Liver (tissue), 8 donors: ENCODE measurements at regions not wholly inside any gene's neighbourhood (a gene's known extent, or its start where the extent isn't known, plus 50 kb on each side); places are given as distances from the start of the nearest gene placed in this dataset.

Experiments
- DNase-seq: peaks from one replicate; pipeline ENCODE4 v3.0.0-alpha.2; 2017; ENCODE audit warnings: low spot score
- H3K27ac ChIP-seq, 2 donors: one replicate each; pipeline ENCODE4 v1.7.0; 2013; ENCODE audit warnings: inconsistent platforms in 2 of 2, low read length in 2 of 2, control low read depth in 1 of 2, low read depth in 1 of 2, mild to moderate bottlenecking in 1 of 2
- H3K27me3 ChIP-seq, 4 donors: one replicate each; pipeline versions ENCODE4 v1.6.1 to v1.7.0; 2013; ENCODE audit warnings: low read length in 3 of 4, inconsistent platforms in 1 of 4, mild to moderate bottlenecking in 1 of 4, moderate library complexity in 1 of 4; ENCODE audit not compliant: control insufficient read depth in 4 of 4, insufficient read depth in 4 of 4
- H3K36me3 ChIP-seq, 4 donors: one replicate each; pipeline versions ENCODE4 v1.6.1 to v1.7.0; 2013; ENCODE audit warnings: low read length in 3 of 4, mild to moderate bottlenecking in 3 of 4, low read depth in 1 of 4, moderate library complexity in 1 of 4; ENCODE audit not compliant: control insufficient read depth in 4 of 4, insufficient read depth in 3 of 4
- H3K4me1 ChIP-seq, 4 donors: one replicate each; pipeline versions ENCODE4 v1.6.1 to v1.7.0; 2013; ENCODE audit warnings: low read length in 3 of 4, mild to moderate bottlenecking in 3 of 4, moderate library complexity in 1 of 4; ENCODE audit not compliant: control insufficient read depth in 4 of 4, insufficient read depth in 4 of 4
- H3K4me3 ChIP-seq, 3 donors: one replicate each; pipeline versions ENCODE4 v1.6.1 to v1.7.0; 2013; ENCODE audit warnings: low read length in 3 of 3, control low read depth in 1 of 3, low read depth in 1 of 3, mild to moderate bottlenecking in 1 of 3
- H3K9ac ChIP-seq, 2 donors: one replicate each; pipeline ENCODE4 v1.7.0; 2013; ENCODE audit warnings: low read length in 2 of 2, mild to moderate bottlenecking in 2 of 2, moderate library complexity in 2 of 2, control low read depth in 1 of 2, low read depth in 1 of 2
- H3K9me3 ChIP-seq, 4 donors: one replicate each; pipeline versions ENCODE4 v1.6.1 to v1.7.0; 2013; ENCODE audit warnings: low read length in 3 of 4; ENCODE audit not compliant: control insufficient read depth in 4 of 4
- ATF3 ChIP-seq: IDR thresholded peaks from 2 replicates; pipeline ENCODE4 v1.6.1; 2016; ENCODE audit warnings: antibody characterized with exemption
- CTCF ChIP-seq: fragments of 150-350 bp; IDR thresholded peaks from 2 replicates; pipeline ENCODE4 v1.5.1; 2017; ENCODE audit warnings: improper control_type of control experiment, low read depth, low read length; ENCODE audit not compliant: missing input control
- EGR1 ChIP-seq, 2 donors: IDR thresholded peaks; 2 replicates each; pipeline ENCODE4 v1.6.1; 2016 to 2018; ENCODE audit warnings: antibody characterized with exemption in 2 of 2, low read depth in 2 of 2
- FOXA1 ChIP-seq: IDR thresholded peaks from 2 replicates; pipeline ENCODE4 v1.6.1; 2016; ENCODE audit warnings: antibody characterized with exemption
- FOXA2 ChIP-seq: IDR thresholded peaks from 2 replicates; pipeline ENCODE4 v1.6.1; 2016; ENCODE audit warnings: antibody characterized with exemption
- GABPA ChIP-seq, 2 donors: IDR thresholded peaks in 1 of 2; conservative IDR thresholded peaks in 1 of 2; 2 replicates each; pipeline ENCODE4 v1.6.1; 2016; ENCODE audit warnings: antibody characterized with exemption in 2 of 2, mild to moderate bottlenecking in 1 of 2, moderate library complexity in 1 of 2
- HNF4A ChIP-seq, 2 donors: conservative IDR thresholded peaks; 2 replicates each; pipeline ENCODE4 v1.6.1; 2016; ENCODE audit warnings: antibody characterized with exemption in 2 of 2, mild to moderate bottlenecking in 2 of 2
- JUND ChIP-seq, 2 donors: IDR thresholded peaks; 2 replicates each; pipeline ENCODE4 v1.6.1; 2016; ENCODE audit warnings: antibody characterized with exemption in 2 of 2
- MAX ChIP-seq: IDR thresholded peaks from 2 replicates; pipeline ENCODE4 v1.6.1; 2016; ENCODE audit warnings: antibody characterized with exemption
- NR2F2 ChIP-seq: IDR thresholded peaks from 2 replicates; pipeline ENCODE4 v1.6.1; 2016; ENCODE audit warnings: antibody characterized with exemption
- RAD21 ChIP-seq, 2 donors: IDR thresholded peaks; 2 replicates each; pipeline ENCODE4 v1.6.1; 2016; ENCODE audit warnings: antibody characterized with exemption in 2 of 2, mild to moderate bottlenecking in 2 of 2
- REST ChIP-seq: IDR thresholded peaks from 2 replicates; pipeline ENCODE4 v1.6.1; 2016; ENCODE audit warnings: antibody characterized with exemption, mild to moderate bottlenecking
- RXRA ChIP-seq, 2 donors: IDR thresholded peaks; 2 replicates each; pipeline ENCODE4 v1.6.1; 2017 to 2018; ENCODE audit warnings: antibody characterized with exemption in 2 of 2, mild to moderate bottlenecking in 1 of 2
- SP1 ChIP-seq: IDR thresholded peaks from 2 replicates; pipeline ENCODE4 v1.6.1; 2018; ENCODE audit warnings: antibody characterized with exemption, mild to moderate bottlenecking
- TAF1 ChIP-seq: conservative IDR thresholded peaks from 2 replicates; pipeline ENCODE4 v1.6.1; 2016; ENCODE audit warnings: antibody characterized with exemption, mild to moderate bottlenecking
- YY1 ChIP-seq: IDR thresholded peaks from 2 replicates; pipeline ENCODE4 v1.6.1; 2016; ENCODE audit warnings: antibody characterized with exemption, mild to moderate bottlenecking
- ZBTB33 ChIP-seq: IDR thresholded peaks from 2 replicates; pipeline ENCODE4 v1.6.1; 2016; ENCODE audit warnings: antibody characterized with exemption
- WGBS: extraction: QIAGEN DNeasy Blood & Tissue Kit; methylation state at CpG from one replicate; pipeline ENCODE4 v1.1.7; 2013; 5-methylcytosine and 5-hydroxymethylcytosine counted together
- donor health status: healthy.
- donor health status: healthy.
- donor health status: healthy.
- donor health status: healthy.
- donor health status: healthy.

- Histone ChIP-seq H3K9ac (no peak overlapping the region), H3K27ac (no peak overlapping the region), H3K9me3 (peaks cover 0 to 7% (median 0%) of the 10 kb centered on the region in 4 donors), H3K27me3 (no peaks in the 10 kb centered on the region), H3K4me1 (no peaks in the 10 kb centered on the region), H3K4me3 (no peak overlapping the region), H3K36me3 (no peaks in the 10 kb centered on the region)
- DNase-seq, result no peak
- TF ChIP-seq TAF1 (no peak), SP1 (no peak), FOXA1 (no peak), JUND (IDR thresholded peaks at IDR 0.05) (no peak), CTCF (no peak), HNF4A (conservative IDR thresholded peaks at IDR 0.05) (no peak), ZBTB33 (no peak), YY1 (no peak), ATF3 (no peak), NR2F2 (no peak), GABPA (IDR thresholded peaks at IDR 0.05 in 1 of 2, conservative IDR thresholded peaks at IDR 0.05 in 1 of 2) (no peak), FOXA2 (no peak)
- WGBS, result 69% methylated on average over 9 of the region's 9 CpGs
Observed at GRCh38 chr5:178786859-178787499, 56.5 kb upstream of the ZNF354A start.

- no peak for TF ChIP-seq NR2F2
- TF ChIP-seq EGR1 (IDR thresholded peaks at IDR 0.05; ENCODE audit: low read depth in 2 of 2), result no peak
- no peak for DNase-seq
- WGBS, result 87% methylated on average over 13 of the region's 13 CpGs
- H3K9ac ChIP-seq, result no peak overlapping the region
- H3K27ac ChIP-seq, result no peak overlapping the region
- no peaks in the 10 kb centered on the region for H3K27me3 ChIP-seq
- H3K36me3 ChIP-seq, result no peaks in the 10 kb centered on the region
- H3K9me3 ChIP-seq, result peaks cover 0 to 11% (median 0%) of the 10 kb centered on the region in 4 donors
- no peaks in the 10 kb centered on the region for H3K4me1 ChIP-seq
- H3K4me3 ChIP-seq, result no peak overlapping the region
Observed at GRCh38 chr5:178786417-178786816, 56.0 kb upstream of the ZNF354A start.

GRCh38 chr5:178785999-178786398, 55.5 kb upstream of the ZNF354A start:
- Histone ChIP-seq H3K36me3 (no peaks in the 10 kb centered on the region), H3K4me3 (no peak overlapping the region), H3K9me3 (peaks cover 0 to 14% (median 0%) of the 10 kb centered on the region in 4 donors), H3K27me3 (no peaks in the 10 kb centered on the region), H3K9ac (no peak overlapping the region), H3K4me1 (no peaks in the 10 kb centered on the region), H3K27ac (no peak overlapping the region)
- no peak for DNase-seq
- 79% methylated on average over 6 of the region's 6 CpGs for WGBS
- TF ChIP-seq ZBTB33 (no peak), RXRA (IDR thresholded peaks at IDR 0.05) (no peak), JUND (IDR thresholded peaks at IDR 0.05) (no peak), FOXA2 (no peak), NR2F2 (no peak), RAD21 (IDR thresholded peaks at IDR 0.05) (no peak), GABPA (IDR thresholded peaks at IDR 0.05 in 1 of 2, conservative IDR thresholded peaks at IDR 0.05 in 1 of 2) (no peak), MAX (no peak), ATF3 (no peak), SP1 (no peak), TAF1 (no peak), REST (no peak)
